ENCODE measurements at regions not wholly inside any gene's neighbourhood (a gene's known extent, or its start where the extent isn't known, plus 50 kb on each side); places are given as distances from the start of the nearest gene placed in this dataset.

GRCh38 chr16:47916266-47916665 lies 239.5 kb downstream of the ABCC12 start:
- TF ChIP-seq CTCF (IDR thresholded peaks at IDR 0.05), result no peak
- TF ChIP-seq POLR2AphosphoS5 (IDR thresholded peaks at IDR 0.05; ENCODE audit: low read depth, low read length), result no peak
